ENCODE measurements at regions not wholly inside any gene's neighbourhood (a gene's known extent, or its start where the extent isn't known, plus 50 kb on each side); places are given as distances from the start of the nearest gene placed in this dataset.

DNA sequence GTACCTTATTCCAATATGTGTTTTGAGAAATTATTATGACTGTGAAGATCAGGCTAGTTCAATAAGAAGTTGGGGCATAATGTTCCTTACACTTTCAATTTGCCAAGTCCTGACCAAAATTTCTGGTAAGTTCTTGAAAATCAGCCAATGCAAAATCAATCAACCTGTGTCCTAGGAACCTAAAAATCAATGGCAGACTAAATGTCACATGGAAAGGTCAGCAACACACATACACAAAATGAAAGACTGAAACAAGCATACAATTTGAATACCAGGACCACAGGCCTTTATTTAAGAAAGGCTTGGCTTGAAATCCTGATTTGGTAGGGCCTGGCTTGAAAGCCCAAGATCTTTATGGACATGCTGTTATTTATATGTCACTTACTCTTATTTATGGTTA, 155.5 kb upstream of the ZKSCAN2 start:
- TF ChIP-seq, protein P1, sequence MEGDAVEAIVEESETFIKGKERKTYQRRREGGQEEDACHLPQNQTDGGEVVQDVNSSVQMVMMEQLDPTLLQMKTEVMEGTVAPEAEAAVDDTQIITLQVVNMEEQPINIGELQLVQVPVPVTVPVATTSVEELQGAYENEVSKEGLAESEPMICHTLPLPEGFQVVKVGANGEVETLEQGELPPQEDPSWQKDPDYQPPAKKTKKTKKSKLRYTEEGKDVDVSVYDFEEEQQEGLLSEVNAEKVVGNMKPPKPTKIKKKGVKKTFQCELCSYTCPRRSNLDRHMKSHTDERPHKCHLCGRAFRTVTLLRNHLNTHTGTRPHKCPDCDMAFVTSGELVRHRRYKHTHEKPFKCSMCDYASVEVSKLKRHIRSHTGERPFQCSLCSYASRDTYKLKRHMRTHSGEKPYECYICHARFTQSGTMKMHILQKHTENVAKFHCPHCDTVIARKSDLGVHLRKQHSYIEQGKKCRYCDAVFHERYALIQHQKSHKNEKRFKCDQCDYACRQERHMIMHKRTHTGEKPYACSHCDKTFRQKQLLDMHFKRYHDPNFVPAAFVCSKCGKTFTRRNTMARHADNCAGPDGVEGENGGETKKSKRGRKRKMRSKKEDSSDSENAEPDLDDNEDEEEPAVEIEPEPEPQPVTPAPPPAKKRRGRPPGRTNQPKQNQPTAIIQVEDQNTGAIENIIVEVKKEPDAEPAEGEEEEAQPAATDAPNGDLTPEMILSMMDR (IDR thresholded peaks at IDR 0.05 in 2 of 3, conservative IDR thresholded peaks at IDR 0.05 in 1 of 3; ENCODE audit: control insufficient read depth in 2 of 3, extremely low read depth in 1 of 3, insufficient read depth in 1 of 3, low read depth in 3 of 3, low read length in 3 of 3), result no peak
- TF ChIP-seq SMC3 (IDR thresholded peaks at IDR 0.05; ENCODE audit: borderline replicate concordance, low read length) (no peak), POU2F2 (IDR thresholded peaks at IDR 0.05; ENCODE audit: borderline replicate concordance, low read depth, low read length) (no peak), NRF1 (conservative IDR thresholded peaks at IDR 0.05; ENCODE audit: low read depth, low read length) (no peak), SRF (IDR thresholded peaks at IDR 0.05; ENCODE audit: low read depth in 2 of 2, low read length in 2 of 2) (no peak), ETV6 (conservative IDR thresholded peaks at IDR 0.05 in 1 of 2, IDR thresholded peaks at IDR 0.05 in 1 of 2; ENCODE audit: borderline replicate concordance in 1 of 2, low read depth in 1 of 2) (no peak), POLR2A (IDR thresholded peaks at IDR 0.05; ENCODE audit: low read depth, low read length) (no peak), EZH2 (IDR thresholded peaks at IDR 0.05; ENCODE audit: borderline replicate concordance, control insufficient read depth, low read depth, low read length) (no peak), TAF1 (IDR thresholded peaks at IDR 0.05; ENCODE audit: borderline replicate concordance, low read depth, low read length) (no peak)

All from GM12878 (cell line).